ENCODE measurements at regions not wholly inside any gene's neighbourhood (a gene's known extent, or its start where the extent isn't known, plus 50 kb on each side); places are given as distances from the start of the nearest gene placed in this dataset.

GRCh38 chr6:53216301-53216700, 67.7 kb upstream of the GCM1 start:
- H3K4me1 Mint-ChIP-seq (ENCODE audit: low read depth), result peaks cover 16% of the 10 kb centered on the region
- DNase-seq (no peak), ATAC-seq (no peak)
- no peak overlapping the region for H3K4me3 Mint-ChIP-seq
- ChIA-PET POLR2A (no interaction called here), CTCF (no interaction called here)
- H3K9me3 Mint-ChIP-seq, result peaks cover 3% of the 10 kb centered on the region
- TF ChIP-seq CTCF (IDR thresholded peaks at IDR 0.05), result no peak
- H3K36me3 Mint-ChIP-seq (ENCODE audit: low read depth), result no peaks in the 10 kb centered on the region
- H3K27ac Mint-ChIP-seq, result no peak overlapping the region
- H3K27me3 Mint-ChIP-seq, result no peaks in the 10 kb centered on the region
- intact Hi-C loops (cut with micrococcal nuclease), result no loop called here

GRCh38 chr6:53214172-53214571, 65.5 kb upstream of the GCM1 start:
- Mint-ChIP-seq H3K4me1 (ENCODE audit: low read depth) (peaks cover 16% of the 10 kb centered on the region), H3K27ac (no peak overlapping the region), H3K36me3 (ENCODE audit: low read depth) (no peaks in the 10 kb centered on the region), H3K9me3 (peaks cover 3% of the 10 kb centered on the region), H3K27me3 (no peaks in the 10 kb centered on the region), H3K4me3 (no peak overlapping the region)
- ChIA-PET CTCF (no interaction called here), POLR2A (no interaction called here)
- intact Hi-C loops (cut with micrococcal nuclease), result no loop called here
- no peak for TF ChIP-seq CTCF (IDR thresholded peaks at IDR 0.05)
- DNase-seq, result no peak
- ATAC-seq, result no peak

- TF ChIP-seq CTCF (IDR thresholded peaks at IDR 0.05), result no peak
- Mint-ChIP-seq H3K27ac (no peak overlapping the region), H3K4me1 (ENCODE audit: low read depth) (peaks cover 6% of the 10 kb centered on the region), H3K36me3 (ENCODE audit: low read depth) (no peaks in the 10 kb centered on the region), H3K4me3 (no peak overlapping the region), H3K27me3 (no peaks in the 10 kb centered on the region), H3K9me3 (no peaks in the 10 kb centered on the region)
- intact Hi-C loops (cut with micrococcal nuclease), result no loop called here
- DNase-seq, result no peak
- CTCF ChIA-PET, result no interaction called here
- POLR2A ChIA-PET, result no interaction called here
- no peak for ATAC-seq
Observed at GRCh38 chr6:53210811-53211210, 62.2 kb upstream of the GCM1 start.

GRCh38 chr6:53209681-53210080, 61.0 kb upstream of the GCM1 start:
- H3K36me3 Mint-ChIP-seq (ENCODE audit: low read depth), result no peaks in the 10 kb centered on the region
- H3K27me3 Mint-ChIP-seq, result no peaks in the 10 kb centered on the region
- no peak overlapping the region for H3K27ac Mint-ChIP-seq
- ATAC-seq (no peak), DNase-seq (no peak)
- no peak for TF ChIP-seq CTCF (IDR thresholded peaks at IDR 0.05)
- no peak overlapping the region for H3K4me3 Mint-ChIP-seq
- intact Hi-C loops (cut with micrococcal nuclease), result no loop called here
- ChIA-PET CTCF (no interaction called here), POLR2A (no interaction called here)
- no peaks in the 10 kb centered on the region for H3K9me3 Mint-ChIP-seq
- H3K4me1 Mint-ChIP-seq (ENCODE audit: low read depth), result peaks cover 3% of the 10 kb centered on the region

GRCh38 chr6:53205778-53206177, 57.1 kb upstream of the GCM1 start:
- POLR2A ChIA-PET, result no interaction called here
- Mint-ChIP-seq H3K36me3 (ENCODE audit: low read depth) (no peaks in the 10 kb centered on the region), H3K4me1 (ENCODE audit: low read depth) (peaks cover 10% of the 10 kb centered on the region), H3K27ac (no peak overlapping the region), H3K27me3 (no peaks in the 10 kb centered on the region), H3K9me3 (no peaks in the 10 kb centered on the region), H3K4me3 (no peak overlapping the region)
- CTCF ChIA-PET, result no interaction called here
- DNase-seq, result no peak
- no peak for TF ChIP-seq CTCF (IDR thresholded peaks at IDR 0.05)
- intact Hi-C loops (cut with micrococcal nuclease), result no loop called here
- no peak for ATAC-seq

Data from activated CD8-positive, alpha-beta T cell treated with anti-CD3 and anti-CD28 coated beads for 36 hours (primary cell).